HEK293T (cell line): ENCODE measurements at regions not wholly inside any gene's neighbourhood (a gene's known extent, or its start where the extent isn't known, plus 50 kb on each side); places are given as distances from the start of the nearest gene placed in this dataset.
"Not testable (repeated sequence)": the region's sequence is repeated elsewhere in the genome, so short reads cannot be mapped to it uniquely, and the experiment has no call there.

Experiments
- SP1 ChIP-seq: fragments of 450-650 bp; IDR thresholded peaks from 2 replicates; pipeline ENCODE4 v1.6.1; 2017
- SUZ12 ChIP-seq: fragments of 450-650 bp; IDR thresholded peaks from 2 replicates; pipeline ENCODE4 v1.6.1; 2016; ENCODE audit warnings: mild to moderate bottlenecking

DNA sequence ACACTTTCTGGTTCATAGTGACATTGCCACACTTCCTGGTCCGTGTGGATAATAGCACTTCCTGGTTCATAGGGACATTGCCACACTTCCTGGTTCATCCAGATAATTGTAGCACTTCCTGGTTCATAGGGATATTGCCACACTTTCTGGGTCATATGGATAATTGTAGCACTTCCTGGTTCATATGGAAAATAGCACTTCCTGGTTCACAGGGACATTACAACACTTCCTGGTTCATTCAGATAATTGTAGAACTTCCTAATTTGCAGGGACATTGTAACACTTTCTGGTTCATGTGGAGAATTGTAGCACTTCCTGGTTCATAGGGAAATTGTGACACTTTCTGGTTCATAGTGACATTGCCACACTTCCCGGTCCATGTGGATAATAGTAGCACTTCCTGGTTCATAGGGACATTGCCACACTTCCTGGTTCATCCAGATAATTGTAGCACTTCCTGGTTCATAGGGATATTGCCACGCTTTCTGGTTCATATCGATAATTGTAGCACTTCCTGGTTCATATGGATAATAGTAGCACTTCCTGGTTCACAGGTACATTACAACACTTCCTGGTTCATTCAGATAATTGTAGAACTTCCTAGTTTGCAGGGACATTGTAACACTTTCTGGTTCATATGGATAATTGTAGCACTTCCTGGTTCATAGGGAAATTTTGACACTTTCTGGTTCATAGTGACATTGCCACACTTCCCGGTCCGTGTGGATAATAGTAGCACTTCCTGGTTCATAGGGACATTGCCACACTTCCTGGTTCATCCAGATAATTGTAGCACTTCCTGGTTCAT, 60.0 kb upstream of the CD99 start:
- TF ChIP-seq SUZ12, SP1: not testable (repeated sequence)
